SK-N-SH treated with all-trans-retinoic acid at 6 μM for 48 hours (cell line): ENCODE measurements at regions not wholly inside any gene's neighbourhood (a gene's known extent, or its start where the extent isn't known, plus 50 kb on each side); places are given as distances from the start of the nearest gene placed in this dataset.

Source experiments
- ATAC-seq: fragments of 200-7000 bp; cut with Tn5 transposase; 3 replicates; pipeline ENCODE4 v1.9.1; 2020; ENCODE audit warnings: mild to moderate bottlenecking, moderate library complexity
- ARNTL ChIP-seq: fragments of 450-650 bp; formaldehyde crosslinking; IDR thresholded peaks from 2 replicates; pipeline ENCODE4 v1.5.0; 2020; ENCODE audit warnings: low read depth, mild to moderate bottlenecking, moderate library complexity, borderline replicate concordance
- BACH2 ChIP-seq: fragments of 250-450 bp; sonication (Bioruptor Pico); IDR thresholded peaks from 2 replicates; pipeline ENCODE4 v1.9.0; 2021; ENCODE audit warnings: mild to moderate bottlenecking, borderline replicate concordance
- CSDC2 ChIP-seq: fragments of 250-450 bp; sonication (Bioruptor Pico); IDR thresholded peaks from 2 replicates; pipeline ENCODE4 v1.5.0; 2020; ENCODE audit warnings: mild to moderate bottlenecking, moderate library complexity
- ESRRG ChIP-seq: fragments of 250-450 bp; sonication (Bioruptor Pico); IDR thresholded peaks from 2 replicates; pipeline ENCODE4 v1.6.1; 2021; ENCODE audit warnings: mild to moderate bottlenecking
- GLIS3 ChIP-seq: fragments of 250-450 bp; sonication (Bioruptor Pico); IDR thresholded peaks from 2 replicates; pipeline ENCODE4 v1.5.0; 2020; ENCODE audit warnings: mild to moderate bottlenecking, moderate library complexity
- ISL1 ChIP-seq: fragments of 250-450 bp; sonication (Bioruptor Pico); IDR thresholded peaks from 2 replicates; pipeline ENCODE4 v2.1.2; 2022; ENCODE audit warnings: mild to moderate bottlenecking, moderate library complexity
- OSR1 ChIP-seq: fragments of 250-450 bp; sonication (Bioruptor Pico); IDR thresholded peaks from 2 replicates; pipeline ENCODE4 v1.8.0; 2022; ENCODE audit warnings: moderate library complexity, mild to moderate bottlenecking, inconsistent platforms
- PPARA ChIP-seq: fragments of 250-450 bp; sonication (Bioruptor Pico); IDR thresholded peaks from 2 replicates; pipeline ENCODE4 v1.5.0; 2020; ENCODE audit warnings: mild to moderate bottlenecking, borderline replicate concordance
- RARB ChIP-seq: fragments of 250-450 bp; sonication (Bioruptor Pico); IDR thresholded peaks from 2 replicates; pipeline ENCODE4 v1.8.0; 2021; ENCODE audit warnings: mild to moderate bottlenecking, moderate library complexity
- SNAI2 ChIP-seq: fragments of 250-450 bp; sonication (Bioruptor Pico); IDR thresholded peaks from 2 replicates; pipeline ENCODE4 v1.5.0; 2020; ENCODE audit warnings: mild to moderate bottlenecking, moderate library complexity
- TCF4 ChIP-seq: fragments of 250-450 bp; sonication (Bioruptor Pico); IDR thresholded peaks from 2 replicates; pipeline ENCODE4 v1.8.0; 2021; ENCODE audit warnings: mild to moderate bottlenecking, moderate library complexity, borderline replicate concordance
- ZC3H10 ChIP-seq: fragments of 250-450 bp; sonication (Bioruptor Pico); IDR thresholded peaks from 2 replicates; pipeline ENCODE4 v1.5.1; 2021; ENCODE audit warnings: mild to moderate bottlenecking, moderate library complexity
- ZFP3 ChIP-seq: fragments of 250-450 bp; sonication (Bioruptor Pico); IDR thresholded peaks from 2 replicates; pipeline ENCODE4 v1.5.0; 2020; ENCODE audit warnings: mild to moderate bottlenecking, moderate library complexity
- ZFP30 ChIP-seq: fragments of 450-650 bp; formaldehyde crosslinking; IDR thresholded peaks from 2 replicates; pipeline ENCODE4 v1.5.0; 2022; ENCODE audit warnings: mild to moderate bottlenecking, moderate library complexity
- ZNF565 ChIP-seq: fragments of 450-650 bp; formaldehyde crosslinking; conservative IDR thresholded peaks from 2 replicates; pipeline ENCODE4 v1.5.0; 2020; ENCODE audit warnings: low read depth, mild to moderate bottlenecking, moderate library complexity
- ZNF70 ChIP-seq: fragments of 450-650 bp; formaldehyde crosslinking; IDR thresholded peaks from 2 replicates; pipeline ENCODE4 v1.5.0; 2020; ENCODE audit warnings: mild to moderate bottlenecking, moderate library complexity
- ZNF8 ChIP-seq: fragments of 450-650 bp; formaldehyde crosslinking; IDR thresholded peaks from 2 replicates; pipeline ENCODE4 v1.5.0; 2020; ENCODE audit warnings: mild to moderate bottlenecking, moderate library complexity
- TF ChIP-seq, protein P1 (sequence below): fragments of 250-450 bp; sonication (Bioruptor Pico); IDR thresholded peaks from 2 replicates; pipeline ENCODE4 v1.5.0; 2020; ENCODE audit warnings: mild to moderate bottlenecking, moderate library complexity
- TF ChIP-seq, protein P2 (sequence below): fragments of 250-450 bp; sonication (Bioruptor Pico); IDR thresholded peaks from 2 replicates; pipeline ENCODE4 v1.8.0; 2021; ENCODE audit warnings: low read depth, mild to moderate bottlenecking, moderate library complexity, borderline replicate concordance
- TF ChIP-seq, protein P3 (sequence below): fragments of 250-450 bp; sonication (Bioruptor Pico); IDR thresholded peaks from 2 replicates; pipeline ENCODE4 v1.8.0; 2020; ENCODE audit warnings: mild to moderate bottlenecking, moderate library complexity, borderline replicate concordance
- TF ChIP-seq, protein P4 (sequence below): fragments of 250-450 bp; sonication (Bioruptor Pico); IDR thresholded peaks from 2 replicates; pipeline ENCODE4 v1.5.1; 2020; ENCODE audit warnings: low read depth, mild to moderate bottlenecking, moderate library complexity
- TF ChIP-seq, protein P5 (sequence below): fragments of 250-450 bp; sonication (Bioruptor Pico); IDR thresholded peaks from 2 replicates; pipeline ENCODE4 v1.5.1; 2021; ENCODE audit warnings: mild to moderate bottlenecking, moderate library complexity

DNA sequence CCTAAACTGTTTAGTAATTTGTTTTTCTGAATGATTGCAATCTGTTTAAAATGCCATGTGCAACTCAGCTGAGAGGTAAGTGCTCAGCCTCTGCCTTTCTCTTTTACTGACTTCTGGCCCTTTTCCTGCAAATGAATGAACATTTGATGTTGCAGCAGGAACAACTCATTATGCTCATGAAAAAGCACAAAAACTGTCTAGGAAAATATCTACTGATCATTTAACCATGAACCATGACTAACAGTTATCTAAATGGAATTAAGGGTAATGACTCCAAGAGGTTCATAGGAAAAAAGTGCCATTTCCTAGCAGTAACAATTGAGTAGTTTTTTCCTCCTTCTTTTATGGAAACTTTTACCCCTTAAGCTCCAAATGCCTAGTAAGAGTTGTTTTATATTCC, 70.6 kb upstream of the ANKH start:
- ATAC-seq: no peak

DNA sequence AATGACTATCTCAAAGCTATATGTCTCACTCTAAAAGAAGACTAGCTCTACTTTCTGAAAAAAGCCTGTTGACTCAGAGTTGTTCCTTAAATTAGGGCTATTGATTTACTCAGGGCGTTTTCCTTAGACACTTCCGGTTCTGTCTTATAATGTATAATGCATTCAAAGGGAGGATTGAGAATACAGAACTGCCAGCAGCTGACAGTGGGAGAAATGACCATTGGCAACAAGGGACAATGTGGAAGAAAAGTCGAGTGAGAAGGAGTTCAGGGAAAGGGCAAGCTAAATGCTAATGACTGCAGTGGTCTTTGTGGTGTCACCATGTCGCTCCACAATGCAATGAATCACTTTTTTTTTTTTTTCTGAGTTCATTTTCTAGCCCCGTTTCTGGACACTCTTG, 65.7 kb upstream of the ANKH start:
- ATAC-seq: no peak
- TF ChIP-seq OSR1 (no peak), ZFP30 (no peak), ZFP3 (no peak), PPARA (CRISPR knock-in tag) (no peak), TCF4 (CRISPR knock-in tag) (no peak)
- TF ChIP-seq, protein P1, sequence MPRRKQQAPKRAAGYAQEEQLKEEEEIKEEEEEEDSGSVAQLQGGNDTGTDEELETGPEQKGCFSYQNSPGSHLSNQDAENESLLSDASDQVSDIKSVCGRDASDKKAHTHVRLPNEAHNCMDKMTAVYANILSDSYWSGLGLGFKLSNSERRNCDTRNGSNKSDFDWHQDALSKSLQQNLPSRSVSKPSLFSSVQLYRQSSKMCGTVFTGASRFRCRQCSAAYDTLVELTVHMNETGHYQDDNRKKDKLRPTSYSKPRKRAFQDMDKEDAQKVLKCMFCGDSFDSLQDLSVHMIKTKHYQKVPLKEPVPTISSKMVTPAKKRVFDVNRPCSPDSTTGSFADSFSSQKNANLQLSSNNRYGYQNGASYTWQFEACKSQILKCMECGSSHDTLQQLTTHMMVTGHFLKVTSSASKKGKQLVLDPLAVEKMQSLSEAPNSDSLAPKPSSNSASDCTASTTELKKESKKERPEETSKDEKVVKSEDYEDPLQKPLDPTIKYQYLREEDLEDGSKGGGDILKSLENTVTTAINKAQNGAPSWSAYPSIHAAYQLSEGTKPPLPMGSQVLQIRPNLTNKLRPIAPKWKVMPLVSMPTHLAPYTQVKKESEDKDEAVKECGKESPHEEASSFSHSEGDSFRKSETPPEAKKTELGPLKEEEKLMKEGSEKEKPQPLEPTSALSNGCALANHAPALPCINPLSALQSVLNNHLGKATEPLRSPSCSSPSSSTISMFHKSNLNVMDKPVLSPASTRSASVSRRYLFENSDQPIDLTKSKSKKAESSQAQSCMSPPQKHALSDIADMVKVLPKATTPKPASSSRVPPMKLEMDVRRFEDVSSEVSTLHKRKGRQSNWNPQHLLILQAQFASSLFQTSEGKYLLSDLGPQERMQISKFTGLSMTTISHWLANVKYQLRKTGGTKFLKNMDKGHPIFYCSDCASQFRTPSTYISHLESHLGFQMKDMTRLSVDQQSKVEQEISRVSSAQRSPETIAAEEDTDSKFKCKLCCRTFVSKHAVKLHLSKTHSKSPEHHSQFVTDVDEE: no peak
- TF ChIP-seq, protein P2, sequence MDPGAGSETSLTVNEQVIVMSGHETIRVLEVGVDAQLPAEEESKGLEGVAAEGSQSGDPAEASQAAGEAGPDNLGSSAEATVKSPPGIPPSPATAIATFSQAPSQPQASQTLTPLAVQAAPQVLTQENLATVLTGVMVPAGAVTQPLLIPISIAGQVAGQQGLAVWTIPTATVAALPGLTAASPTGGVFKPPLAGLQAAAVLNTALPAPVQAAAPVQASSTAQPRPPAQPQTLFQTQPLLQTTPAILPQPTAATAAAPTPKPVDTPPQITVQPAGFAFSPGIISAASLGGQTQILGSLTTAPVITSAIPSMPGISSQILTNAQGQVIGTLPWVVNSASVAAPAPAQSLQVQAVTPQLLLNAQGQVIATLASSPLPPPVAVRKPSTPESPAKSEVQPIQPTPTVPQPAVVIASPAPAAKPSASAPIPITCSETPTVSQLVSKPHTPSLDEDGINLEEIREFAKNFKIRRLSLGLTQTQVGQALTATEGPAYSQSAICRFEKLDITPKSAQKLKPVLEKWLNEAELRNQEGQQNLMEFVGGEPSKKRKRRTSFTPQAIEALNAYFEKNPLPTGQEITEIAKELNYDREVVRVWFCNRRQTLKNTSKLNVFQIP (CRISPR knock-in tag): no peak

More for the DNA sequence above, 70.6 kb upstream of the ANKH start:
- TF ChIP-seq CSDC2: no peak
- TF ChIP-seq ZFP30: no peak
- no peak for TF ChIP-seq ZFP3
- TF ChIP-seq TCF4 (CRISPR knock-in tag): peak; percentile 38; the same call in 1 of the 2 replicates
- no peak for TF ChIP-seq RARB
- TF ChIP-seq ISL1 (CRISPR knock-in tag): peak; percentile 54

DNA sequence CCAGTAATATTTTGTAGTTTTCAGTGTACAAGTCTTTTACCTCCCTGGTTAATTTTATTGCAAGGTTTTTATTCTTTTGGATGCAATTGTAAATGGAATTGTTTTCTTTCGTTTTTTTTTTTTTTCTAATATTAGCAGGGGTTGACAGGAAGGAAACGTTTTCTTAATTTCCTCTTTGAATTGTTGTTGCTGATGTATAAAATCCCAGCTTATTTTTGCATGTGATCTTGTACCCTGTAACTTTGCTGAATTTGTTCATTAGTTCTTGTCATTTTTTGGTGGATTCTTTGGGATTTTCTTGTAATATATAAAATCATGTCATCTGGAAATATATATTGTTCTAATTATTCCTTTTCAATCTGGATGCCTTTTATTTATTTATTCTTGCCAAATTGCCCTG, 65.0 kb upstream of the ANKH start:
- no peak for ATAC-seq
- TF ChIP-seq ZFP30 (no peak), ZNF8 (no peak), SNAI2 (CRISPR knock-in tag) (no peak), ARNTL (CRISPR knock-in tag) (no peak), ZNF70 (CRISPR knock-in tag) (no peak), ISL1 (CRISPR knock-in tag) (no peak), ESRRG (no peak), PPARA (CRISPR knock-in tag) (no peak), TCF4 (CRISPR knock-in tag) (no peak), GLIS3 (CRISPR knock-in tag) (no peak), ZC3H10 (no peak)
- TF ChIP-seq, protein P3, sequence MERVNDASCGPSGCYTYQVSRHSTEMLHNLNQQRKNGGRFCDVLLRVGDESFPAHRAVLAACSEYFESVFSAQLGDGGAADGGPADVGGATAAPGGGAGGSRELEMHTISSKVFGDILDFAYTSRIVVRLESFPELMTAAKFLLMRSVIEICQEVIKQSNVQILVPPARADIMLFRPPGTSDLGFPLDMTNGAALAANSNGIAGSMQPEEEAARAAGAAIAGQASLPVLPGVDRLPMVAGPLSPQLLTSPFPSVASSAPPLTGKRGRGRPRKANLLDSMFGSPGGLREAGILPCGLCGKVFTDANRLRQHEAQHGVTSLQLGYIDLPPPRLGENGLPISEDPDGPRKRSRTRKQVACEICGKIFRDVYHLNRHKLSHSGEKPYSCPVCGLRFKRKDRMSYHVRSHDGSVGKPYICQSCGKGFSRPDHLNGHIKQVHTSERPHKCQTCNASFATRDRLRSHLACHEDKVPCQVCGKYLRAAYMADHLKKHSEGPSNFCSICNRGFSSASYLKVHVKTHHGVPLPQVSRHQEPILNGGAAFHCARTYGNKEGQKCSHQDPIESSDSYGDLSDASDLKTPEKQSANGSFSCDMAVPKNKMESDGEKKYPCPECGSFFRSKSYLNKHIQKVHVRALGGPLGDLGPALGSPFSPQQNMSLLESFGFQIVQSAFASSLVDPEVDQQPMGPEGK (CRISPR knock-in tag): no peak
- TF ChIP-seq, protein P1: no peak
- TF ChIP-seq, protein P4, sequence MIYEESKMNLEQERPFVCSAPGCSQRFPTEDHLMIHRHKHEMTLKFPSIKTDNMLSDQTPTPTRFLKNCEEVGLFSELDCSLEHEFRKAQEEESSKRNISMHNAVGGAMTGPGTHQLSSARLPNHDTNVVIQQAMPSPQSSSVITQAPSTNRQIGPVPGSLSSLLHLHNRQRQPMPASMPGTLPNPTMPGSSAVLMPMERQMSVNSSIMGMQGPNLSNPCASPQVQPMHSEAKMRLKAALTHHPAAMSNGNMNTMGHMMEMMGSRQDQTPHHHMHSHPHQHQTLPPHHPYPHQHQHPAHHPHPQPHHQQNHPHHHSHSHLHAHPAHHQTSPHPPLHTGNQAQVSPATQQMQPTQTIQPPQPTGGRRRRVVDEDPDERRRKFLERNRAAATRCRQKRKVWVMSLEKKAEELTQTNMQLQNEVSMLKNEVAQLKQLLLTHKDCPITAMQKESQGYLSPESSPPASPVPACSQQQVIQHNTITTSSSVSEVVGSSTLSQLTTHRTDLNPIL (CRISPR knock-in tag): no peak

DNA sequence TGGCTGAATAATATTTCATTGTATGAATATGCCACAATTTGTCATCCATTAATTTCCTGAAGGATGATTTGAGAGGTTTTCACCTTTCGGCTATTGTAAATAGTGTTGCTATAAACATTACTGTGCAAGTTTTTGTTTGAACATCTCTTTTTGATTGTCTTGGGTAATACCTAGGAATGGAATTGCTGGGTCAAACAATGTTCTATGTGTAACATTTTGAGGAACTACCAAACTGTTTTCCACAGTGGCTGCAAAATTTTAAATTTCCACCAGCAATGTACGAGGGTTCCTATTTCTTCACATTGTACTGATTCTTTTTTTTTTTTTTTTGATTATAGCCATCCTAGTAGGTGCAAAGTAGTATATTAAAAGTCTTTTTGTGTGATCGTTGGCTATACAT, 63.8 kb upstream of the ANKH start:
- TF ChIP-seq OSR1: no peak
- TF ChIP-seq PPARA (CRISPR knock-in tag): no peak
- no peak for TF ChIP-seq ZFP30
- TF ChIP-seq BACH2: no peak
- TF ChIP-seq, protein P5, sequence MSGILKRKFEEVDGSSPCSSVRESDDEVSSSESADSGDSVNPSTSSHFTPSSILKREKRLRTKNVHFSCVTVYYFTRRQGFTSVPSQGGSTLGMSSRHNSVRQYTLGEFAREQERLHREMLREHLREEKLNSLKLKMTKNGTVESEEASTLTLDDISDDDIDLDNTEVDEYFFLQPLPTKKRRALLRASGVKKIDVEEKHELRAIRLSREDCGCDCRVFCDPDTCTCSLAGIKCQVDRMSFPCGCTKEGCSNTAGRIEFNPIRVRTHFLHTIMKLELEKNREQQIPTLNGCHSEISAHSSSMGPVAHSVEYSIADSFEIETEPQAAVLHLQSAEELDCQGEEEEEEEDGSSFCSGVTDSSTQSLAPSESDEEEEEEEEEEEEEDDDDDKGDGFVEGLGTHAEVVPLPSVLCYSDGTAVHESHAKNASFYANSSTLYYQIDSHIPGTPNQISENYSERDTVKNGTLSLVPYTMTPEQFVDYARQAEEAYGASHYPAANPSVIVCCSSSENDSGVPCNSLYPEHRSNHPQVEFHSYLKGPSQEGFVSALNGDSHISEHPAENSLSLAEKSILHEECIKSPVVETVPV: no peak
- TF ChIP-seq TCF4 (CRISPR knock-in tag): no peak
- no peak for TF ChIP-seq ESRRG
- TF ChIP-seq, protein P1: no peak
- no peak for TF ChIP-seq ZNF565 (CRISPR knock-in tag)
- ATAC-seq: no peak
